ENCODE measurements at regions not wholly inside any gene's neighbourhood (a gene's known extent, or its start where the extent isn't known, plus 50 kb on each side); places are given as distances from the start of the nearest gene placed in this dataset.
"Not testable (repeated sequence)": the region's sequence is repeated elsewhere in the genome, so short reads cannot be mapped to it uniquely, and the experiment has no call there.

- DNase-seq: no peak
These were observed 285.7 kb upstream of the UBE2E3 start for GRCh38 chr2:180694445-180695421.

GRCh38 chr2:180692322-180692721, 288.1 kb upstream of the UBE2E3 start:
- DNase-seq: no peak

GRCh38 chr2:180691855-180692223, 288.6 kb upstream of the UBE2E3 start:
- not testable (repeated sequence) for DNase-seq

GRCh38 chr2:180691186-180691854, 289.1 kb upstream of the UBE2E3 start:
- DNase-seq: not testable (repeated sequence)

GRCh38 chr2:180690611-180691010, 289.8 kb upstream of the UBE2E3 start:
- no peak for DNase-seq

- no peak for DNase-seq
These were observed 297.5 kb upstream of the UBE2E3 start for GRCh38 chr2:180682871-180683270.

GRCh38 chr2:180679693-180680092, 300.7 kb upstream of the UBE2E3 start:
- no peak for DNase-seq

GRCh38 chr2:180678625-180678972, 301.8 kb upstream of the UBE2E3 start:
- DNase-seq: no peak

- no peak for DNase-seq
These were observed 302.3 kb upstream of the UBE2E3 start for GRCh38 chr2:180677930-180678624.

GRCh38 chr2:180677200-180677599, 303.2 kb upstream of the UBE2E3 start:
- DNase-seq: no peak

- DNase-seq: no peak
These were observed 303.8 kb upstream of the UBE2E3 start for GRCh38 chr2:180676520-180677025.

- DNase-seq: no peak
These were observed 305.2 kb upstream of the UBE2E3 start for GRCh38 chr2:180675170-180675569.

- no peak for DNase-seq
These were observed 308.0 kb upstream of the UBE2E3 start for GRCh38 chr2:180672377-180672776.

GRCh38 chr2:180670302-180671003, 310.0 kb upstream of the UBE2E3 start:
- DNase-seq: no peak

GRCh38 chr2:180669016-180669415, 311.4 kb upstream of the UBE2E3 start:
- no peak for DNase-seq

- DNase-seq: no peak
These were observed 315.9 kb upstream of the UBE2E3 start for GRCh38 chr2:180664507-180664906.

- DNase-seq: peak; percentile 37
These were observed 317.4 kb upstream of the UBE2E3 start for GRCh38 chr2:180662941-180663471.

- DNase-seq: no peak
These were observed 317.9 kb upstream of the UBE2E3 start for GRCh38 chr2:180662521-180662920.

- no peak for DNase-seq
These were observed 318.7 kb upstream of the UBE2E3 start for GRCh38 chr2:180661686-180662030.

- DNase-seq: no peak
These were observed 319.3 kb upstream of the UBE2E3 start for GRCh38 chr2:180660881-180661685.

- no peak for DNase-seq
These were observed 320.2 kb upstream of the UBE2E3 start for GRCh38 chr2:180660207-180660606.

- DNase-seq: no peak
These were observed 323.4 kb upstream of the UBE2E3 start for GRCh38 chr2:180657054-180657453.
